ENCODE measurements at regions not wholly inside any gene's neighbourhood (a gene's known extent, or its start where the extent isn't known, plus 50 kb on each side); places are given as distances from the start of the nearest gene placed in this dataset.

DNA sequence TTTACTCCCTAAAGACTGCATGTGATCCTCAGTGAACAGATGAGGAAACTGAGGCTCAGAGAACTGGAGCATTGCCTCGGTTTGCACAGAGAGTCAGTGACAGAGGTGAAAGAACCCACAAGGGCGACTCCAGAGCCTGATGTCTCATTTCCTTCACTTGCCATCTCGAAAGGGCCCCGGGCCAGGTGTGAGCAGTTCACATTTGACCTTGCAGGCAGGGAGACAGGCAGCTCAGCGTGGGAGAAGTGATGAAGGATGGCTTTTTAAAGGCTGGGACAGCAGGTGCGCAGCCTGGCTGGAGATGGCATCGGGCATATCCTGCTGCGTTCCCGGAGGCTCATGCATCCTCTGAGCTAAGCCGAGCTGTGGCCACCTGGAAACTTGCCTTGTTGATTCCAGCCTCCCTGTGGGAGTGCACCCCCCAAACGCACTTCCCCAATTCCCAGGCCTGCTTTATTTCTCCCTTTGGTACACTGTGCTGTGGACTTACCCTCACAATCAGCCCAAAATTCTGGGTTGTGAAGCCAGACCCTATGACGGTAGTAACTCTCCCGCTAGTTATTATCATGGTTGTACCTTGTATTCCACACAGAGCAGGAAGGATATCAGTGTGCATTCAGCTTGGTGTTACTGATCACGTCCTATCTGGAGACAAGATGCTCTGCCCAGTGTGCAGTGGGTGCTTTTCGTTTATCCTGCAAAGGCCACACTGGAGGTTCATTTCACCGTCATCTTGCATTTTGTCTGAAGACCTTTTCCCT is 753.2 kb upstream of the EEF2KMT start:
- no peak overlapping the region for H3K27ac ChIP-seq
- DNase-seq (ENCODE audit: low spot score), result no peak
- CTCF ChIA-PET, result no interaction called here
- POLR2A ChIA-PET (ENCODE audit: low non-redundant PET), result no interaction called here
- TF ChIP-seq, protein P1, sequence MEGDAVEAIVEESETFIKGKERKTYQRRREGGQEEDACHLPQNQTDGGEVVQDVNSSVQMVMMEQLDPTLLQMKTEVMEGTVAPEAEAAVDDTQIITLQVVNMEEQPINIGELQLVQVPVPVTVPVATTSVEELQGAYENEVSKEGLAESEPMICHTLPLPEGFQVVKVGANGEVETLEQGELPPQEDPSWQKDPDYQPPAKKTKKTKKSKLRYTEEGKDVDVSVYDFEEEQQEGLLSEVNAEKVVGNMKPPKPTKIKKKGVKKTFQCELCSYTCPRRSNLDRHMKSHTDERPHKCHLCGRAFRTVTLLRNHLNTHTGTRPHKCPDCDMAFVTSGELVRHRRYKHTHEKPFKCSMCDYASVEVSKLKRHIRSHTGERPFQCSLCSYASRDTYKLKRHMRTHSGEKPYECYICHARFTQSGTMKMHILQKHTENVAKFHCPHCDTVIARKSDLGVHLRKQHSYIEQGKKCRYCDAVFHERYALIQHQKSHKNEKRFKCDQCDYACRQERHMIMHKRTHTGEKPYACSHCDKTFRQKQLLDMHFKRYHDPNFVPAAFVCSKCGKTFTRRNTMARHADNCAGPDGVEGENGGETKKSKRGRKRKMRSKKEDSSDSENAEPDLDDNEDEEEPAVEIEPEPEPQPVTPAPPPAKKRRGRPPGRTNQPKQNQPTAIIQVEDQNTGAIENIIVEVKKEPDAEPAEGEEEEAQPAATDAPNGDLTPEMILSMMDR (conservative IDR thresholded peaks at IDR 0.05; ENCODE audit: low read depth), result no peak

DNA sequence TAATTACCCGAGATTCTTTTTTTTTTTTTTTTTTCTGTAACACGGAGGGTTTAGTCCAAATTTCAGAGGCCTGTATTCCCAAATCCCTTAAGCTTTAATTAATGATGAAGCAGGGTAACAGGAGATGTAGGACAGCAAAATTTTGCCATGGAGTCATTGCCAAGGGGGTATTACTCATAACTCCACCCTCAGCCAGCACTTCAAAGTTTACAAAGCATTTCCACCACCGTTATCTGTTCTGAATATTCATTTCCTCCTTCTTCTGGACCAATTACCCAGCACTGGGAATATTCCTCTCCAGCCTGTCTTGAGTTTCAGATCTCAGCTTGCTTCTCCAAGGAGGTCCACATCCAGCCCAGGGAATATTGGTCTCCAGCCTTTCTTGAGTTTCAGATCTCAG is 747.5 kb upstream of the EEF2KMT start:
- POLR2A ChIA-PET (ENCODE audit: low non-redundant PET), result no interaction called here
- TF ChIP-seq, protein P1 (conservative IDR thresholded peaks at IDR 0.05; ENCODE audit: low read depth), result no peak

GRCh38 chr16:5841974-5842373 is 744.4 kb upstream of the EEF2KMT start:
- CTCF ChIA-PET, result no interaction called here
- POLR2A ChIA-PET (ENCODE audit: low non-redundant PET), result no interaction called here
- TF ChIP-seq, protein P1 (conservative IDR thresholded peaks at IDR 0.05; ENCODE audit: low read depth), result no peak
- DNase-seq (ENCODE audit: low spot score), result no peak
- H3K27ac ChIP-seq, result no peak overlapping the region

More for the DNA sequence above, 747.5 kb upstream of the EEF2KMT start:
- CTCF ChIA-PET, result interaction anchor here (0.6 kb wide), 1 partner anchor 213 kb away, joined by 4 read pairs; no protein-coding TSS in a partner anchor
- no peak overlapping the region for H3K27ac ChIP-seq
- no peak for DNase-seq (ENCODE audit: low spot score)

DNA sequence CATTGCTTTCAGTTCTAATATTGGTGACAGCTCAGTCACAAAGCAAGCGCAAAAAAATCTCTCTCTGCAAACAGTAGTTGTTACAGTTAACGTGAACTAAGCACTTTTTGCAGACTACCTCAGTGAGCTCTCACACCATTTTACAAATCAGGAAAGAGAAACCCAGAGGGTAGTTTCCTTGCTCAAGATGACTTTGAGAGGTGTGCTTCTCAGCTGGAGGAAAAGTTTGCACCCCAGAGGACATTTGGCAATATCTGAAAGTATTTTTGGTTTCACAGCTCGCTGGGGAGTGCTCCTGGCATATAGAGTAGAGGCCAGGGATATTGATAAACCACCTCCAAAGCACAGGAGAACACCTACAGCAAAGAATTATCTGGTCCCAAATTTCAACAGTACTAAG is 741.1 kb upstream of the EEF2KMT start:
- POLR2A ChIA-PET (ENCODE audit: low non-redundant PET), result no interaction called here
- H3K27ac ChIP-seq, result no peak overlapping the region
- CTCF ChIA-PET, result no interaction called here
- DNase-seq (ENCODE audit: low spot score), result no peak
- TF ChIP-seq, protein P1 (conservative IDR thresholded peaks at IDR 0.05; ENCODE audit: low read depth), result no peak

GRCh38 chr16:5838071-5838470 is 740.5 kb upstream of the EEF2KMT start:
- ChIA-PET POLR2A (ENCODE audit: low non-redundant PET) (no interaction called here), CTCF (no interaction called here)
- TF ChIP-seq, protein P1 (conservative IDR thresholded peaks at IDR 0.05; ENCODE audit: low read depth), result no peak
- no peak for DNase-seq (ENCODE audit: low spot score)
- H3K27ac ChIP-seq, result no peak overlapping the region

DNA sequence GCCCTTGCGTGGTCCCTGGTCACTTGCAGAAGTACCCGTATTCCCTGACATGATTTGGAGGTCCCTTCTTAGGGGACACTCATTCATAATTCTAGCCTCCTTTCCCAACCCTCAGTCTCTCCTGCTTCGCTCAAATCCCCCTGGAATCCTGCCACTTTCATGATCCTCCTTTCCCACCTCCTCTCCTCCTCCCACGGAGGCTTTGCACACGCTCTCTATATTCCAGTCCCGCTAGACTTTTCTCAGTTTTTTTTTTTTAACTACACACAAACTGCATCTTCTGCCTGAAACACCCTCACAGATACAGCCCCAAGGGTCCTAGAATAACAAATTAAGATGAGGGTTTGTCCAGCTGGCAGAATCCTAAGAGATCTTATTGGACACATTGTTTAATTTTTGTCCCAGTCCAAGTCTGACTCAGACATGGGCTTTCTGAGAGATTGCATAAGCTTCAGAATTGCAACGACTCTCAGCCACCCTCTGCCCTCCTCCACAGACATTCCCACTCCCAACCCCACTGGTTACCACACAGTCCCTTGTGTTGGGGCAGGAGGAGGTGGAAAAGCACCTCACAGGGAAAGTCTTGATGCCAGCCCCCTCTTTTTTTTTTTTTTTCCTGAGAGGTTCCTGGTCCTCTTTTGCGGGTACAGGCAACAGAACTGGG is 739.5 kb upstream of the EEF2KMT start:
- TF ChIP-seq, protein P1 (conservative IDR thresholded peaks at IDR 0.05; ENCODE audit: low read depth), result no peak
- H3K27ac ChIP-seq, result no peak overlapping the region
- no peak for DNase-seq (ENCODE audit: low spot score)
- ChIA-PET POLR2A (ENCODE audit: low non-redundant PET) (no interaction called here), CTCF (no interaction called here)

All from RWPE1 (cell line).